ENCODE measurements at regions not wholly inside any gene's neighbourhood (a gene's known extent, or its start where the extent isn't known, plus 50 kb on each side); places are given as distances from the start of the nearest gene placed in this dataset.

- 77% methylated on average over 5 of the region's 5 CpGs for WGBS, 2 donors
- no peak for ATAC-seq
- no peaks in the 10 kb centered on the region for H3K9me3 ChIP-seq
These were observed 482.5 kb downstream of the RWDD3 start for GRCh38 chr1:95716550-95716949.

GRCh38 chr1:95723346-95723745 lies 489.3 kb downstream of the RWDD3 start:
- DNase-seq: no peak
- 94 to 96% methylated on average over 1 of the region's 1 CpG for WGBS, 2 donors
- H3K27me3 ChIP-seq: no peaks in the 10 kb centered on the region
- H3K4me1 ChIP-seq: no peaks in the 10 kb centered on the region
- H3K27ac ChIP-seq: no peak overlapping the region
- intact Hi-C loops (cut with DNase I): no loop called here
- no peaks in the 10 kb centered on the region for H3K36me3 ChIP-seq (replicated peaks in 1 of 2; ENCODE audit: insufficient read depth in 1 of 2, low read depth in 2 of 2)
- H3K4me3 ChIP-seq: no peak overlapping the region
- ATAC-seq: no peak
- TF ChIP-seq CTCF (IDR thresholded peaks at IDR 0.05) (no peak), POLR2A (IDR thresholded peaks at IDR 0.05) (no peak)
- H3K9me3 ChIP-seq: no peaks in the 10 kb centered on the region

More at GRCh38 chr1:95716550-95716949, 482.5 kb downstream of the RWDD3 start:
- Histone ChIP-seq H3K4me3 (no peak overlapping the region), H3K27ac (no peak overlapping the region), H3K36me3 (replicated peaks in 1 of 2; ENCODE audit: insufficient read depth in 1 of 2, low read depth in 2 of 2) (no peaks in the 10 kb centered on the region), H3K27me3 (no peaks in the 10 kb centered on the region), H3K4me1 (no peaks in the 10 kb centered on the region)
- intact Hi-C loops (cut with DNase I): no loop called here
- no peak for DNase-seq
- no peak for TF ChIP-seq CTCF (IDR thresholded peaks at IDR 0.05)
- no peak for TF ChIP-seq POLR2A (IDR thresholded peaks at IDR 0.05)

GRCh38 chr1:95728841-95729240 lies 494.8 kb downstream of the RWDD3 start:
- Histone ChIP-seq H3K4me1 (no peaks in the 10 kb centered on the region), H3K27ac (no peak overlapping the region), H3K9me3 (no peaks in the 10 kb centered on the region), H3K36me3 (replicated peaks in 1 of 2; ENCODE audit: insufficient read depth in 1 of 2, low read depth in 2 of 2) (no peaks in the 10 kb centered on the region), H3K4me3 (no peak overlapping the region), H3K27me3 (no peaks in the 10 kb centered on the region)
- DNase-seq: no peak
- TF ChIP-seq CTCF (IDR thresholded peaks at IDR 0.05): no peak
- intact Hi-C loops (cut with DNase I): no loop called here
- no peak for ATAC-seq
- WGBS, 2 donors: 59 to 61% methylated on average over 2 of the region's 2 CpGs

- no peak for DNase-seq
- no peaks in the 10 kb centered on the region for H3K36me3 ChIP-seq (replicated peaks in 1 of 2; ENCODE audit: insufficient read depth in 1 of 2, low read depth in 2 of 2)
- intact Hi-C loops (cut with DNase I): no loop called here
- WGBS, 2 donors: 57 to 62% methylated on average over 3 of the region's 3 CpGs
- H3K4me3 ChIP-seq: no peak overlapping the region
- TF ChIP-seq CTCF (IDR thresholded peaks at IDR 0.05) (no peak), POLR2A (IDR thresholded peaks at IDR 0.05) (no peak)
- no peak overlapping the region for H3K27ac ChIP-seq
- H3K9me3 ChIP-seq: no peaks in the 10 kb centered on the region
- H3K4me1 ChIP-seq: no peaks in the 10 kb centered on the region
- no peak for ATAC-seq
- H3K27me3 ChIP-seq: no peaks in the 10 kb centered on the region
These were observed 497.0 kb downstream of the RWDD3 start for GRCh38 chr1:95730986-95731385.

- Histone ChIP-seq H3K36me3 (replicated peaks in 1 of 2; ENCODE audit: insufficient read depth in 1 of 2, low read depth in 2 of 2) (no peaks in the 10 kb centered on the region), H3K27me3 (no peaks in the 10 kb centered on the region), H3K9me3 (no peaks in the 10 kb centered on the region), H3K4me3 (no peak overlapping the region), H3K4me1 (no peaks in the 10 kb centered on the region), H3K27ac (no peak overlapping the region)
- ATAC-seq (no peak), DNase-seq (no peak)
- intact Hi-C loops (cut with DNase I): no loop called here
- TF ChIP-seq POLR2A (IDR thresholded peaks at IDR 0.05): no peak
- no peak for TF ChIP-seq CTCF (IDR thresholded peaks at IDR 0.05)
These were observed 497.5 kb downstream of the RWDD3 start for GRCh38 chr1:95731466-95731865.
